CD4-positive, alpha-beta T cell treated with Interleukin-2 at 100 ng/mL for 4 hours (primary cell): ENCODE measurements at regions not wholly inside any gene's neighbourhood (a gene's known extent, or its start where the extent isn't known, plus 50 kb on each side); places are given as distances from the start of the nearest gene placed in this dataset.
"Not testable (repeated sequence)": the region's sequence is repeated elsewhere in the genome, so short reads cannot be mapped to it uniquely, and the experiment has no call there.

Experiments
- DNase-seq: peaks from one replicate; pipeline ENCODE4 v3.0.0-alpha.2; 2020; ENCODE audit warnings: low spot score

DNA sequence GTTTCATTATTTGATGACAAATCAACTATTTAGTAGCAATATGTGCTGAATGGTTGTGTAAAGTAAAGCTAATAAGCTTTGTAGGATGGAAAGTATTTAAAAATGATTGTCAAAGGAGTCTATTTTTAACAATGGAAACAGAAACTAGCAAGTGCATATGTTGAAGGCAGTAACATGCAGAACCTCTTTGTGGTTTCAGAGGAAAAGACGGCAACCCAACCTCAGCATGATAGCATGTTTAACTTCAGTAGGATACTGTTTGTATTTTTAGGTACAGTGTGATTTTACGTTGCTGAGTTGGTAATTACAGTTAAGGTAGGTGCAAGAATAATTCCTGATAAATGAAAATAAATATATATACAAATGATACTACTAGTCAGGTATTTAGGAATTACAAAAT lies 545.4 kb downstream of the CDY1 start:
- not testable (repeated sequence) for DNase-seq

DNA sequence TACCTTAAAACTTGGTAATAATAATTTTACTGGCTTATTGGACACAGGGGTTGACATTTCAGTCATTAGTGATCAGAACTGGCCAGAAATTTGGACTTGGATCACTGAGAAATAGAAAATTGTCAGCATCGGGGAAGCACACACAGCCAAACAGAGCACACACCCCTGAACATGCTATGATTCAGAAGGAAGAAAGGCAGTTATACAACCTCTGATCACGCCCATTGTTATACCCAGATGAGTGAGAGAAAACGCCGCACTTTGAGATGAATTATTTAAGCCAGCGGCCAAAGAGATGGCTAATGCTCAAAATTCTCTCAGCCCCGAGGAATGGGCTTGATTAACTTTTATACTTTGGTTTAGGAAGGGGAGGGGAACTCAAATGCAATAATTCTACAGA lies 557.4 kb downstream of the CDY1 start:
- DNase-seq, result not testable (repeated sequence)

DNA sequence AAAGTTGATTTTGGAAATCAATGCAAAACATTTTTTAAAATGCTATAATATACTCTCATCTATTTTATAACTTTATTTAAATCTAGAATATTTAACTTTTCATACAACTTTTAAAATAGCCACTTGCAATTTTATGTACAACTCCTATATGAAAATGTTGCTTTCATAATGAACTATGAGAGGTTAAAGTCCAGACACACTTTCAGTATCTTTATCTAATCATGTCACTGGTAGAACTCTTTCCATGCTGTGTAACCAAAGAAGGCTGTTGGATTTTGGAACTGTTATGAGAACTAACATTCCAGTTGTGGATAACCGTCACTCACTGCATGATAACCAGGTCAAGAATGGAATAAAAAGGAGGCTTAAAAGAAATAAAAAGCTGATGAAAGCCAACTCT lies 603.1 kb downstream of the CDY1 start:
- not testable (repeated sequence) for DNase-seq

DNA sequence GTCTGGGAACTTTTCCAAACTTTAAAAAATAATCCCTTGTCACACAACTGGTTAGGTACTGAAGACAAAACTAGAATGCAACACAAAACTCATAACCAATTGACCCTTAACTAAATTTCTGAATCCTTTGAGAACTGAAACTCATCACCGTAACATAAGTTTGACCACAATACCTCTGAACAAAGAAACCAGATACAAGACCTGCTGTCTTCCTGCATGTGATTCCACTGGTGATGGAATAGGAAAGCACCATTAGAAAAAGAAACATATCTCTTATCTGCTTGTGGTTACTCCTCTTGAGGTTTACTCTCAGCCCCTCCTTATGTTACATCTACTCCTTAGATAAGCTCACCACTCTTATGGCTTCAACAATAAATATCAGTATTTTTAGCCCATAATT lies 603.6 kb downstream of the CDY1 start:
- not testable (repeated sequence) for DNase-seq

DNA sequence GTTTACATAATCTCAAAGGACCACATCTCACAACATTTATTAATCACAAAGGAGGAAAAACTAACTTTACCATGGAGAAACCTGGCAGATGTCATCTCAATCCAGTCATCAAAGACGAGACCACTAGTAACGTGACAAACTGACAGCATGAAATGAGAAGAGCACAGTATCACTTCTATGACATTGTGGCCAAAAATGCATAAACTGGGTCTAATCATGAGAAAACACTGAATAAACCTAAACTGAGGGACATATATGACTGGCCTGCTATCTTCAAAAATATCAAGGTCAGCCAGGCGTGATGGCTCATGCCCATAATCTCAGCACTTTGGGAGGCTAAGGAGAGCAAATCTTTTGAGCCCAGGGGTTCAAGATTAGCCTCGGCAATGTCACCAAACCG lies 619.0 kb downstream of the CDY1 start:
- not testable (repeated sequence) for DNase-seq

DNA sequence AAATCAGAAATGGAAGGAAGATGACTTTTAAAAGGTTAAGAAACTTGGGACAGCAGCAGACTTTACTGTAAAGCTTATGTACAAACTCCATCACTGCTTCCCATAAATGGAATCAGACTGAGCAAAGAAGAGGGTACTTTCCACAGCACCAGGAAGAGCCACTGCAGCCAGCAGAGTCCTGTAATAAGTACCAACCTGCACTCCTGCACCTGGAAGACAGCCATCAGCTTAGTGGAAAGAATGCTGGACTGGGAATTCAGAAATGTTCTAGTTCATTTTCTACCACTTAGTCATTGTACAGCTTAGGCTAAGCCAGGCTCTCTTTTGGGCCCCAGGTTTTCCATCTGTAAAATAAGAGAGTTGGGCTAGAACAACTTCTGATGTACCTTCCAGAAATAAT lies 632.3 kb downstream of the CDY1 start:
- DNase-seq, result not testable (repeated sequence)

DNA sequence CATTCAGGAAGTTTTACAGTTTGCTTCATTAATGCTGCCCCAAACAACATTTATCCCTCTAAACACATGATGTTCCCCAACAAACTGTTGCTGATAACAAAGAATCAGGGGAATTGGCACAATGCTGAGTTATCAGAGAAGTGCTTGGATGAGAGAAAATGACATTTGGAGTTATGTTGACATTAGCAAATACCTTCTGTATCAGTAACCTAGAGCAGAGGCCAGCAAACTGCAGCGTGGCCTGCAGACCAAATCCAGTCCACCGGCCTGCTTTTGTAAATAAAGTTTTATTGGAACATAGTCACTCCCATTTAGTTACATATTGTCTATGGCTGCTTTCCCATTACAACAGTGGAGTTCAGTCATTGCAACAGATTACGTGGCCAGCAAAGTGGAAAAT lies 643.5 kb downstream of the CDY1 start:
- not testable (repeated sequence) for DNase-seq

DNA sequence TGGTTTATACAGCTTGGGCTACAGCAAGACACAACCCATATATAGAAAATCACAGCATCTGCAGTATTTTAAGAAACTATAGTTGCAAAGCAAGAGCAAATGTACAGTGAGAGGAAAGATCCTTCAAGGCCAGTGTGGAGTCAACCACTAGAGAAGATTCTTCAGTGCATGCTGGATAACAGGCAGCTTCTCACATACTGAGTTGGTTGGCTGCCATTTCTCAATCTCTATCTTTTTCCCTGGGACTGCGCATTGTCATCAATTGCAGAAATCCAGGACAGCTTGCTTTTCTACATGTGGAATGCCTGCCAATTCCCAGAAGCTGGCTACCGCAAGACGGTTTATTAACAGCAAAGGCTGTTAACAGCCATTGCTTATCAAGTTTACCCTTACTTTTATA lies 646.5 kb downstream of the CDY1 start:
- DNase-seq, result not testable (repeated sequence)

DNA sequence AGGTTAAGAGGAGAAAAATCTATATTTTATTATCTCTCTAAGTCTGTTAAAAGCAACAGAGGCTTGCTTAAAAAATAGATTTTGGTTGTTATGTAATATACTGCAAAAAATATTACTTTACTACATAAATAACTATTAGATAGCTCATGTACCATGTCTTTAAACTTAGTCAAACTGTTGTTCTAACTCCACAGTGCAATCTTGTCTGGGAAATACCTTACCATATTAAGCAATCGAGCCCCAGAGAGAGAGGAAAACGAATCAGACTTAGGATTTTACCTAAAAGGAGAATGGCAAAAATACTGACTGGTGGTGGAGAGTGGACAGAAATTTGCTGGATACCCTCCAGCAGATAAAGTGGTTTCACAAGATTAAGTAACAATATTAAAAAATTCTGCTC lies 647.0 kb downstream of the CDY1 start:
- DNase-seq, result not testable (repeated sequence)

DNA sequence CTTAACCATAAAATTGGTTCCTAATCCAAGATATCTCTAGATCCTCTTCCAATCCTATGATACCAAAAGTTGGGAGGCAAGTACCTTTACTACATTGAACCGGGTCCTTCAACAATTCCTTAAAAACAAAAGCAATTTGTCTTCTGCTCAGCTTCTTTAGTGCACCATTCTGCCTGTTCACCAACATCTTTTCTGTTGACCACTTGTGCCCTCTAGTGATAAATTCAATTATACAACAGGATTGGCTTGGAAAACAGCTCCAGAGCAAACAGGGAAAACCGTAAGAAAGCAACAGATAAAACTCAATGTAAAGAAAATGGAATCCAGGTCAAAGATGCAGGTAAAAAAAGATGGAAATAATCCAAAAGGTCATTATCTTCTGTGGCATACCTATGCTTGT lies 651.2 kb downstream of the CDY1 start:
- not testable (repeated sequence) for DNase-seq

DNA sequence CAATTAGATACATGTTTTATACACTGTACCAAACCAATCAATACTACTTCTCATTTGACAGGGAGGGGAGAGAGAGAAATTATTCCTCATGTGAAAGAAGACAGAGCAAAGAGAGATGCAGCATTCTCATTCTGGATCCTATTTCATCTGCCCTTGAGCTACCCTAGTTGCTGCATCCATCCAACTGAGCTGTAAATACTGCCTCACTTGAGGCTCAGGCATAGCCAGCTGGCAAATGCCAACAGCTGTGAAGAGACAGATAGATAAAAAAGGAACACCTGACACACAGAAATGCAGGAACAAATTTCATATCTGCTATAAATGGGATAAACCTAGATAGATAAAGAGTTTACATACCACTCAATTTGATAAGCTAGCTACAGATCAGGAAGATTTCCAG lies 684.1 kb downstream of the CDY1 start:
- not testable (repeated sequence) for DNase-seq

DNA sequence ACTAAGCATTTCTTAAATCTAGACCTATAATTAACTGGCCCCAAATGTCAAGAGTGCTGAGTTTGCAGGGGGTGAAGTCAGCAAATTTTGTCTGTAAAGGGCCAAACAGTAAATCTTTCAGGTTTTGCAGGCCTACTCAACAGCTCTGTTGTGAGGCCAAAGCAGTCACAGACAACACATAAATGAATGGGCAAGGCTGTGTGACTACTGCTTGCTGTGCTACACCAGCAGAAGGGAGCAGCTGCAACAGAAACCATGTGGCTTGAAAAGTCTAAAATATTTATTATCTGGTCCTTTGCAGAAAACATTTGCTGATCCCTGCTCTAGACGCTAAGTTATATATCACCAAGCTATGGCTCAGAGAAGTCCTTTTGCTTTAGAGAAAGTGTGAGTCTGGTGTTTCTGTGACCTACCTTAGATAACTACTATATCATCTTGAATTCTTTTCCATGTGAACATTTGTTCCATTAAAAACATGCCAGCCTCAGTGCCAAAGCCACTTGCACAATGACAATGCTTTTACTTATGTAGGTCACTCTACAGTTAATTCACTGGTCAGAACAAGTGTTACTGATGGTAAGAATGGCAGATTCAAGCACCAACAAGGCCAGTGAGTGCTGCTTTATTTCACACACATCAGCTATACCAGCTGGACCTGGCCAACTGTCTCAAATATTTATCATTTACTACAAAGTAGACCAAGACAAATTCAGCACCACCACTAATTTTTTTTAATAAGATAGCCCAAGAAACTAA lies 684.9 kb downstream of the CDY1 start:
- DNase-seq, result not testable (repeated sequence)

DNA sequence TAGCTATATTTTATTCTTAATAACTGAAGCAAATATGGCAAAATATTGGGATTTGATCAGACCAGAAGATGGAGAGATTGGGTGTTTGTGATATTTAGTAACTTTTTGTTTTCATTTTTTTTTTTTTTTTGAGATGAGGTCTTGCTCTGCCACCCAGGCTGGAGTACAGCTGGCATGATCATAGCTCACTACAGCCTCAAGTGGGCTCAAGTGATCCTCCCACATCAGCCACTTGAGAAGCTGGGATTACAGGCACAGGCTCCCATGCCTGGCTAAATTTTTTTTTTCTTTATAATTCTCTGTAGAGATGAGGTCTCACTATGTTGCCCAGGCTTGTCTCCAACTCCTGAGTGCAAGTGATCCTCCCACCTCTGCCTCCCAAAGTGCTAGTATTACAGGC lies 686.4 kb downstream of the CDY1 start:
- not testable (repeated sequence) for DNase-seq

DNA sequence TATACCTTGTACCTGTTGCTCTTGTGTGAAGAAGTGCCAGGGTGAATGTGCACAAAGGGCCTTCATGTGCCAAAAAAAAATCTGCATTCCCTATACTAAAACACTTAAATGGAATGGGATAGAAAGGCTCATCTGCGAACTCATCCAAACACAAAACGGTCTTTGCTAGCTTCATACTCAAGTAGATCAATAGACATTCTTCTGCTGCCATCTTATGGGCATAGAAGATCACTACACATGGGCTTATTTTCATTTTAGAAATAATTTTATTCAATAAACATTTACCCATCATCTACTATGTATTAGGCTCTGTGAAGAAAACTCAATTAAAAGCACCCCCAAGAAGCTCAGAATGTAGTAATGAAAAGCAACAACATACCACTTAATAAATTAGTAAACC lies 693.1 kb downstream of the CDY1 start:
- peak; percentile 8 for DNase-seq

DNA sequence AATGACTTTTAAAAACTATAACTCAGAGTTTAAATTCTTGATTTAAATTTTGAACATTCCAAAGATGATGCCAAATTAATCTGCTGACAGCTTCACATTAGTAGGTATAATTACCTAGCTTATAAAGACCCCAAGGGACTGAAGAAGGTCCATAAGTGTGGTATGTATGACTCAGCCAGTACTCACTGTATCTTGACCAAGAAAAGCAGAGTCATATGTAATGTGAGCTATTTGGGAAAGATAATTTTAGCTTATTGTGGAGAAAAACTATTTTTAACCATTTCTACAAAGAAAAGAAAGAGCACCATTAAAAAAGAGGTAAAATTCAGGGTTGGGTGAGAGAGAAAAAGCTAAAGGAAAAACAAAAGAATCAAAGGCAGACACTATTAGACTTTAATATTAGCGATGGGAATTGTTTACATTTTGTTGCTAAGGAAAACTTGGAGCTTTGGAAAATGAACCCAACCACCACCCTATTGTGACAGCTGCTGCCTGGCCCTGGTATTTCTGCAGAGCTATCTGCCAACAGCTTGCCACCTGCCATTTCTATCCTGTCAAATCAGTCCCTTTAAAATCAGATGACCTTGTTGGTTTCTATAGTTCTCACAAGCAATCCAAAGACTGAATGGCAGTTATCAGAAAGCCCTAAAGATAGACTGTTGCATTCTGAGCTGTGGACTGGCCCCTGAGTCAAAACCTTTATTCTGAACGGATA lies 697.7 kb downstream of the CDY1 start:
- DNase-seq, result not testable (repeated sequence)

DNA sequence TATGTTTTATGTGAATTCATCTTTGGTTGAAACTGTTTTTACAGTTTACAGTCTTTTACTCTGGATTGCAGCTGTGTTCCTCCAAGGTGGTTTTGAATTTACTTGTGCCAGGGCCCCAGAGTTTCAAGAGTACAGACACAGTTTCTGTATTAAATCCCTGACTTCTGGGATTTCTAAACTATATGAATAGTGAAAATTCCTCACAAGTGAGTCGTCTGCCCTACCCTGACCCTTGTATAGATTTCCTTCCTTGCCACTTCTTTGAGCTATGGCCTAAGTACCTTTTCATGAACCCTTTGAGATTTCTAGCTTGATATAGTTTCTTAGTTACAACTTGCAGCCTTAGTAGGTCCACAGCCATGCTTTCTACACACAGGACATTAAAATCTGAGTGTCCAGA lies 700.8 kb downstream of the CDY1 start:
- not testable (repeated sequence) for DNase-seq

DNA sequence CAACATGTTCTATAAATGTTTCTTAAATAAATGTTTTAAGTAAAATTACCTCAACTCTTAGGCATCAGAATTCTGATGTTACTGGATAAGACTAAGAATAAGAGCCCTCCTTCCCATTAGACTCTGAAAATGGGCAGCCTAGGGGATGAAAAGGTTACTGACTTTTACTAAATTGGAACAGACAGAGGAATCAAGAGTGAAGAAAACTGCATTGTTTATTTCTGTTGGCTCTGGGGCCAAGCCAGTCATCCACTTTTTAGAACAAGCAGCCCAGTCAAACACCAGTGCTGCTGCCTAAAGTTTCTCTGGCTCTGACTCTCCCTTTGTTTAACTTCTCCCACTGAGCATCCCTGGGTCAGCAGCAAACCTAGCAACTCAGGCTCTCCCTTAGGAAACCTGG lies 731.0 kb downstream of the CDY1 start:
- not testable (repeated sequence) for DNase-seq

DNA sequence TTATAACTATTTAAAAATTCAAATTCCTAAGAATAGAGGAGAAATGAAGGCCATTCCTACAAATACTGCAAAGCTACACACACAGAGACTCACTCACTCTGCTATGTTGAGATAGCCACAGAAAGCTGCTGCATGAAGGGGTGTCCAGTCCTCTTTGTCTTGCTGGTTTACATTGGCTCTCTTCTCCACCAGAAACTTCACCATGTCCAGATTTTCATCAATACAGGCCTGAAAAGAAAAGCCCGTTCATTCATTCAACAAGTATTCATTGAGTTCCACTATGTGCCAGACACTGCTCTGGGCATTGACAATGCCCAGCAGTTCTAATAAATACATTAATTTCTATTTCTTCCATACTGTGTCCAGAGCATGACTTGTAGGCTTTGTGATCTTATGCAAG lies 732.3 kb downstream of the CDY1 start:
- DNase-seq, result no peak

DNA sequence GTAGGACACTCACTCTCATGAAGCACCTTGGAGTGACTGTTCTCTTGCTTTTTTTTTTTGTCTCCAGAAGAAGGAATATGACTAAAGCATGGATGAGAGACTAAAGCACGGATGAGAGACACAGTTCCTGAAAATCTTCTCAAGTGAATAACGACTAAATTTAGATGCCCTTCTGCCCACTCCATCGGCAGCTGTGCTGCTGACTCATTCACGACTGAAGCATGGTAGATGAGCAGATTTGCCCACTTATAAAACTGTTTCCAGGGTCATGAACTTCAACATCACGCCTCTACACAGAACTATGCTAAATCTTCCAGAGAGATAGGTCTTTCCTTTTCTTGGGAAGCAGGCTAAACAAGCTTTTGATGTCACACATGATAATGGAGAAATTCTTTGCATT lies 738.0 kb downstream of the CDY1 start:
- not testable (repeated sequence) for DNase-seq

DNA sequence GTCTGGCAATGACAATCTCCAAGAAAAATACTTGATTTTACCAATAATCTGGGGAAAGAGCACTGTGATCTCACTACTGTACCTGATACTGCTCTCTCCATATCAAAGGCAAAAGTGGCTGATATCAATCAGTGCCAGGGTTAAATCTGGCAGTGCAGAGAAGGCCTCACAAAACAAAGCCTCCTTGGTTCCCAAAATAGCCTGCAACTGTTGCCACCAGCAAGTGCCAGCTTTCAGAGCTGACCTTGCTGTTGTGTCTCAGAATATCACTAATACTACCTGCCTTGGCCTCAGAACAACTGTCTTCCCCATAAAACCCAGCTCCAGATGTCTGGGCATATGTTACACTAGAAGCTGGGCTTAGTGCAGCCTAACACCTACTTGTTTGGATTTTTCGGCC lies 738.6 kb downstream of the CDY1 start:
- DNase-seq, result not testable (repeated sequence)

DNA sequence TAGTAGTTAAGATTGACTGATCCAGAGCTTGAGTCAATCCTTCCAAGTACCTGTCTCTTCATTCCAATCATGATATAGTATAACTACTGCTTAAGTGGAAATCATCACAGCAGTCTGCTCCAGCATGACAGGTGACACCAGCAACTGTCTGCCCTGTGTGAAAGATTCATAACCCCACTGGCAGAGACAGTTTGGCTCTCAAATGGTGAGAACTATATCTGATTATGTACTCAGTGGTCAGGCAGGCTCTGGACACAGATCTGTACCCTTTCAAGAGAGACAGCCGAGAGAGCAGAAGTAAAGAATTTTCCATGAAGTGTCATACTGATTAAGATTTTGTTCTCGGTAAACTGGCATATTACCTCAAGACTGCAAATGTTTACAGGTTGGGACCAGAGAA lies 741.5 kb downstream of the CDY1 start:
- DNase-seq, result not testable (repeated sequence)

DNA sequence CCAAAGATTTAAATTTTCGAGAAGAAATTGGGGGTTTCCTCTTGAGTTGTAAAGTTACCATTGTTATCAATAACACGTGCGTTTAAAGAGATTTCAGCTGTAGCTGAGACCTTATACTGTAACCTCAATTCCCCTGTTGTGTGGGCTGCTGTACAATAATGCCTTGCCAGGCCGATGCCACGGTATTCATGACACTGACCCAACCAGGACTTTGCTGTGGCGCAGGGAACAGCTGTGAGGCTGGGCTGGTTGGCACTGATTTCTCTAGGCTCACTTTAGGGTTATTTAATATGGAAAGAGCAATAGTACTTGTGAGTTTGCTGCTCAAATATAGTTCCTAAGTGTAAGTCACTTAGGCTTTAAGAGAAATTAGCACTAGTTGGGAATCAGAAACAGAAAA lies 744.2 kb downstream of the CDY1 start:
- DNase-seq, result not testable (repeated sequence)

DNA sequence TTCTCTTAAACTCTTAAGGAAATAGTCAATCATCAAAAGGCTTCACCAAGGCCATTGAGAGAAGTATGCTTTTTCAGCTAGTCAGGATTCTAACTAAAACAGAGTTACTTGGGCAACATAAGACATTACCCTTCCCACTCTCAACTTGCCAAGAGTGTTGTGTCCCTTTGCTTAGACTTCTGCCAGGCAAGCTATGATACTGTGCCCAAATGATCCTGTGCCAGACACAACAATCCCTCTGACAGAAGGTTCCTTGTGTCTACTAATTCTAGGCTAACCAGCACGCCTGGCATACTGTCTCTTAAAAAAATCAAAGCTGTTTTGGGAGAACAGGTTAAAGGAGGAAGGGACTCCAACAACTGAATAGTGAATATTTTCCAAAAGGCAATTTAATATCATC lies 750.6 kb downstream of the CDY1 start:
- not testable (repeated sequence) for DNase-seq
